ENCODE measurements at regions not wholly inside any gene's neighbourhood (a gene's known extent, or its start where the extent isn't known, plus 50 kb on each side); places are given as distances from the start of the nearest gene placed in this dataset.

DNA sequence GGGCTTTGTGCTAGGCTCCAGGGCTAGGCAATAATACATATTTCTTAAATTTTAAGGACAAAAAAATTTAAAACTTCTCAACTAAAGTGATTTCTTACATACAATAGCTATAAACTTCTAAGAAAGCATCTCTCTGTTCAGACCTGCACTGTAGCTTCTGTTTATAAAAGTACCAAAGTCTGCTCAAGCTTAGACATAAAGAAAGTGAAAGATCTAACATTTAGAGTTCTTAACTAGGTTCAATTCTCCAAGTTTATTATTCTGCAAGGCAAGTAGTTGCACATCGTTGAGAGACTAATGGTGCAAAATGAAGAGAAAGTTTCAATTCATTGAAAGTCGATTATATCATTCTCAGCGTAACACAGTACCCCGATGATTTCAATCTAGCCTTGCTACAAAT lies 857.4 kb upstream of the HTR2C start:
- DNase-seq, result no peak

DNA sequence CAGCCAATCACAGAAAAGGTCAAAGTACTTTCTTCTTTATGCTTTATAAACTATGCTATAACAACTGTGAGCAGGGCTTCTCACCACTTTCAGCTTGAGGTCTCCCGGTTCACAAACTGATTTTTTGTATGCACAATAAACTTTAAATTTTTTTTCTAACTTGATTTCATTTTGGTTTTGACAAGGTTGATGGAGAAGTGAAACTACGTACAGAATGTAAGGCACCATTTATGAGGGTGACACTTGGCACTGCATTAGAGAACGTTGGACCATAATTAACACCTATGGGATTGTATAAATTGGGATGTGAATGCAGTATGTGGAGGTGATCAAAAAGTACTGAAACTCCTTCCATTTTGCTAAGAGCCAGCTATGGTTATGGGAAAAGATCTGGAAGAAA lies 857.9 kb upstream of the HTR2C start:
- DNase-seq, result no peak

DNA sequence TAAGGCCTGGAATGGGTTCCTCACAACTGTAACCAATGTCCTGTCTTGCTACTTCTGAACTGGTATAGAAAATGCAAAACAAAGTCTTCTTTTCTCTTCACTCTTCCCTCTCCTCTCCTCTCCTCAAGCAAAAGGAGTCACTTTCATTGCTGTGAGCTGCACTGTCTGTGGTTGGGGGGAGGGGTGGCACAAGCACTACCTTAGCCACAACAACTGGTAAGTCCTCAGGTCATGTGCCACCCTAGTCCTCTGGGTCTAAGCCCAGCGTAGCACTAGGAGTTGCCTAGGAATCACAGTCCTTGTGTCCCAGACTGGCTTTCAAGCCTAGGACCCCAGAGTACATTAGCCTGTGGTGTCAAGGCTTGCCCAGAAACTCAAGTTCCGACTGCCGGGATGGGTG lies 859.3 kb upstream of the AMOT start:
- no peak for DNase-seq

DNA sequence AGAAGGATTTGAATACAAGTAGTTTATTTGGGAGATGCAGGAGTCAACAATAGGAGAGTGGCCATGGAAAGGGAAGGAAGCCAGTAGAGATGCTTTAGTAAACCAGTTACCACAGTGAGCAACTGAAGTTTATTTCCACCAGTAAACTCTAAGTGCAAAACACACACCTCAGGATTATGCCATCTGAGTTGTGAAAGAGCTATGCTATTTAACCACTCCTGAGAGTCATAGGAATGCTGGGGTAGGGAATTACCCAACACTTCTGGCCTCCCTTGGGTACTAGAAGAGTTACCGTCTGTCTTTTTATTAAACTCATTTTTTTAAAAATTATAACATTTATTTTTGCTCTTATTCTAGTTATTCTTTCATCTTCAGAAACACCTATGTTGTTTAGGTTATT lies 834.6 kb upstream of the AMOT start:
- DNase-seq, result no peak

DNA sequence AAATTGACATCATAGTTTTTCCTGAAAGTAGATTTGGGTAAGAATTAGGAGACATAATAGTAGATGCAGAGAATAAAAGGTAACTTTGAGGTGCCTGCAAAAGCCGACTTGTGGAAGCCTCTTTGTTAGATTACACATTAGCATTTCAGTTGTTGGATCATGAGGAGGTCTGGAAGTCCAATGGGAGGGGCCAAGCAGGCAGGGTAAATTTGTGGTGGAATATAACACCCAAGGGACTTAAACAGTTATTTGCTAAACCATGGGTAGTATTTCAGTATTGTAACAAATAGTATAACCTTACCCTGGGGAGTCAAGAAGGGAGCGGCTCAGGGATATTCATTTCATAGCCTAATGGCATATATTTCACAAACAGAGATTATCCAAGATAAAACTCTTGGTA lies 810.7 kb upstream of the AMOT start:
- no peak for DNase-seq

DNA sequence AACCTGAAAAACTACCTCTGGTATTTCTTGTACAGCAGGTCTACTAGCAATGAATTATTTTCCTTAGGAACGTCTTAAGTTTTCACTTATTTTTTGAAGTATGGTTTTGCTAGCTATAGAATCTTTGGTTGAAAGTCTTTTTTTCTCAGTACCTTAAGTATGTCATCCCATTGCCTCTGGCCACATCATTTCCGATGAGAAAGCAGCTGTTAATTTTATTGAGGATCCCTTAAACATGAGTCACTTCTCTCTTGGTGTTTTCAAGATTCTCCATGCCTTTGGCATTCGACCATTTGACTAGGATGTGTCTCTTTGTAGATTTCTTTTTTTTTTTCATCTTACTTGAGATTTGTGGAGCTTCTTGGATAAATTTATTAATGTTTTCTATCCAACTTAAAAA lies 803.8 kb upstream of the AMOT start:
- no peak for DNase-seq

DNA sequence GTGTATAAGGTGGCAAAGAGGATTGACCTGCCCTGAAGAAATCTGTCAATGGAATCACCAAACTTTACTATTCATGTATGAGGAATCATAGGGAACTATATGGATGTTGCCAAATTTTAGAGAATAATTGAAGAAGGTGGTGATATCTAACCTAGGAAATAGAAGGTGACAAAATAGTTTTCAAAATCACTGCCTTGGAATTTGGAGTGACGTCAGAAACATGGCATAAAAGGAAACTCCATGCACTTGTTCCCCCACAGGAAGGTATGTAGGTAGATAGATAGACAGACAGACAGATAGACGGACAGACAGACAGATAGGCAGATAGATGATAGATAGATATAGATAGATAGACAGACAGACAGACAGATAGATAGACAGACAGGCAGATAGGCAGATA lies 793.9 kb upstream of the AMOT start:
- DNase-seq, result no peak

DNA sequence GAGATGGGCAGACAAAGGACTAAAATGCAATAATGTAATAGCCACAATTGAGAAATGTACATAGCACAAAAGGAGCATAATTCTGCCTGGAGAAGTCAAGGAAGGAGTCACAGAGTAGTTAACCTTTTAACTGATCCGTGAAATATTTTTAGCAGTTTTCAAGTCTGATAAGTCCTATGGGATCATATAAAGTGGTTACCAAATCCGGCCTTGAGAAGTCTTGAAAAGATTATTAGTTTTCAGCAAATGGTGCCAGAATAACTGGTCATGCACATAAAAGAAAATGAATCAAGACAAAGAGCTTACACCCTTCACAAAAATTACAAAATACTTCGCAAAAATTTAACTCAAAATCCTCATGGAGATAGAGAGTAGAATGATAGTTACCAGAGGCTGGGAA lies 788.7 kb upstream of the AMOT start:
- no peak for DNase-seq

DNA sequence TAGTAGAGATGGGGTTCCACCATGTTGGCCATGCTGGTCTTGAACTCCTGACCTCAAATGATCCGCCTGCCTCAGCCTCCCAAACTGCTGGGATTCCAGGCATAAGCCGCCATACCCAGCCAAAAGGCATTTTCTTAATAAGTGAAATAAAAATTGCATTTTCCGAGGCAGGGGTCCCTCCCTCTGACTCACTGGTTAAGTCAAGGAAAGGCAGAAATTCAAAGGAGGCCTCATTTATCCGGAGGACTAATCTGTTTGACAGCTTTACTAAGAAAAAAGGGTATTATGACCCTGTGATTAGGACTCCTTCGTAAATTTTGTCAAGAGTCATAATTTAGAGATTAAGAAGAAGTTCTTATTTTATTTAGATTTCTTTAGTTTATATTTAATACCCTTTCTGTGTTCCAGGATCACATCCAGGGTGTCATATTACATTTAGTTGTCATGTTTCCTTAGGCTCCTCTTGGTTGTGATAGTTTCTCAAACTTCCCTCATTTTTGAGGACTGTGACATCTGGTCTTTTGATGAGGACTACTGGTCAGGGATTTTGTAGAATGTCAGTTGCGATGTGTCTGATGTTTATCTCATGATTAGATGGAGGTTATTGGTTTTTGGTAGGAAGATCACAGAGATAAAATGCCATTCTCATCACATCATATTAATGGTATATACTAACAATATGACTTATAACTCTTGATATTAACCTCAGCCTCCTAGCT lies 753.7 kb upstream of the AMOT start:
- no peak for DNase-seq

DNA sequence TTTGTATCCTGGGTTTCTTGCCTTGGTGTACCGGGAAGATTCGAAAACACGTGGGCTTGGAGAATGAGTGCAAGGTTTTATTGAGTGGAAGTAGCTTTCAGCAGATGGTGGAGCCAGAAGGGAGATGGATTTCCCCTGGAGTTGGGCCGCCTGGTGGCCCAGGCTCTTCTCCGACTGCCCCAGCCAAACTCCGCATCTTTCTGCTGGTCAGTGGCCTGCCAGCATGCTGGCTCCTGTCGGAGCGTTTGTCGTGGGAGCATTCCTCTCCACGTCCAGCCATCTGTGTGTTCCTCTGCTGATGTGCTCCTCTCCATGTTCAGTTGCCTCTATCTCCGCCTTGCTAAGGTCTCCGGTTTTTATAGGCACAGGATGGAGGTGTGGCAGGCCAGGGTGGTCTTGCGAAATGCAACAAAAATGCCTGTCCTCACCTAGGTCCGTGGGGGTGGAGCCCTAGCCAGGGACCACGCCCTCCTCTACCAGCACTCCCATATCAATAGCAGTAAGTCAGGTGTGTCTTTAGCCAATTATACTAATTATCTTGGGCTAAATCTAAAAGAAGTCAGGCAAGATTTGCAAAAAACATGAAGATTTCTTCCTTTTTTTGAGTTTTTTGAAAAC lies 745.8 kb upstream of the AMOT start:
- DNase-seq, result no peak

DNA sequence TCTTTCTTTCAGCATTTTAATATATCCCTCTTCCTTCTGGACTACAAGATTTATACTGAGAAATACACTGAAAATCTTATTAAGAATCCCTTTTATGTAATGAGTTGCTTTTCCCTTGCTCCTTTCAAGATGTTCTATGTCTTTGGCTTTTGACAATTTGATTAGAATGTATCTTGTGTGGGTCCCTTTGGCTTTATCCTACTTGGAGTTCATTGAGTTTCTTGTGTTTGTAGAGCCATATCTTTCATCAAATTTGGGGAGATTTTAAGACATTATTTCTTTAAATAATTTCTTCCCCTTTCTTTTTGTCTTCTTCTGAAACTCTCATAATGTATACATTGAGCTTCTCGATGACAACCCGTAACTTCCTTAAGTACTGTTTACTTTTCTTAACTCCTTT lies 739.9 kb upstream of the AMOT start:
- DNase-seq, result no peak

DNA sequence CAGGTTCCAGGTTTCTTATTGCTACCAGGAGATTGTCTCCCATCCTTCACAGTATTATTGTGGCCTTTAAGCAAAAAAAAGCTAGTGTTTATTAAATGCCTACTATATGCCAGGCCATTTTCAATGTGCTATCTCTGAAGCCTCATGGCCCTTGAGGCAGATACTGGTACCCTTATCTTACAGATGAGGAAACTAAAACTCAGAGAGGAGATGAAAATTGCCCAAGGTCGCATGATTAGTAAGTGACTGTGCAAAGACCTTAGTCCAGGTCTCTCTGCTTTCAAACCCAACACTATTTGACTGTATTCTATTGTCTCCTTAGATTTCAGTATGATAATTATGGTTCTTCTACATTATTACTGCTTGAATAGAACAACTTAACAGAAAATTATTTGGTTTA lies 717.9 kb upstream of the AMOT start:
- DNase-seq, result no peak

DNA sequence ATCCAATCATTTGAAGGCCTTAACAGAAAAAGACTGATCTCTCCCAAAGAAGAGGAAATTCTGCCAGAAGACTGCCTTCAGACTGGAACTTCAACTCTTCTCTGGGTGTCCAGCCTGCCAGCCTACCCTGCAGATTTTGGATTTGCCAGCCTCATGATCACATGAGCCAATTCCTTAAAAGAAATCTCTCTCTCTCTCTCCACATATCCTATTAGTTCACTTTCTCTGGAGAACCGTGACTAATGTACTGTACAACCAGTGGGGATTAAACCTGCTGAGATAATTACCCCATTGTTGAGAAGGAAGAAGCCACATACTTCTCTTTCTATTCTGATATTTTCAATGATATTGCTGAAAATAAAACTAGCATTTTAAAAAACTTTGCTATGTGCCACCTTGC lies 711.3 kb upstream of the AMOT start:
- no peak for DNase-seq

DNA sequence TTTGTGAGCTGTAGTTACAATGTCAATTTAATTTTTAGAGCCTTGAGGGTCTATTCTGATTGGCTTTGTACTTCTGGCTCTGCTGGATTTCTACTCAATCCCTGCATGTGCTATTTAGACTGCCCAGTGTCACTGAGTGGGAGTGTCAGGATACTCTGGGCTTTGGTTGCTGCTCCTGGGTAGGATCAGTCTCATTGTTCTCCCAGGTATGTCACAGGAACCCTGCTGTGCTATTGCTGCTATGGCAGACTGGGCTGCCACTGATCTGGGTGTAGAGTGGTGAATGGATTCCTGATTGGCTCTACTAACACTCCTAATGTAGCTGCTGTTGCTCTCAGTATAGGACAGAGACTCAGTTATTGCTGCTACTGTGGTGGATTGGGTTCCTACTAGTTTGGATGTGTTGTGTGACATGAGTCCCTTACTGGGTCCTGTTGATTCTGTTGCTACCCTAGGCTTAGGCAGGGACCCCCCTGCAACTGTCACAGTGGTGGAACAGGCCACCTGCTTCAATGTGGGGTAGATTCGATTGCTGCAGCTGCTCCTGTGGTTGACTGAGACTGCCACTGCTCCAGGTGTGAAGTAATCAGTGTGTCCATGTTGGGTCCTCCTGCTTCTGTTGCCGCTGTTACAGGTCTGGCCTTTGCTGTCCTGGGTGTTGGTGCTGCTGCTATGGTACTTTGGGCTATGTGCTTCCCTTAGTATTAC lies 707.8 kb upstream of the AMOT start:
- no peak for DNase-seq

DNA sequence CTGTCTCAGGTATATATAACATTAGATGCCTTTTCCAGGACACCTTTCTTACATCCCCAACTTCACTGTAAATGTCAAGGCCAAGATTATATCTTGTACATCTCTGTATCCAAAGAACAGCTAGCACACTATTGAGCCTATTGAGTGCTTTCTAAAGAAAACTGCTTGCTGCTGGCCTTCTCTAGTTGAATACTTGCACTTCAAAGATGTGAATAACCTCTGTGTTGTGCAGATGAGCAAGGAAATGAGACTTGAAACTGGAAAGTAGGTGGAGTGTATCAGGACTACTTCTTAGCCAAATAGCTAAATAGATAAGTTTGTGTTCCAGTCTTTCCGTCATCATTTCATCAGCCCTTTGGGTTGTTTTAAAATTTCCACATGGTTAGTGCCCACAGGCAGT lies 704.4 kb upstream of the AMOT start:
- no peak for DNase-seq

DNA sequence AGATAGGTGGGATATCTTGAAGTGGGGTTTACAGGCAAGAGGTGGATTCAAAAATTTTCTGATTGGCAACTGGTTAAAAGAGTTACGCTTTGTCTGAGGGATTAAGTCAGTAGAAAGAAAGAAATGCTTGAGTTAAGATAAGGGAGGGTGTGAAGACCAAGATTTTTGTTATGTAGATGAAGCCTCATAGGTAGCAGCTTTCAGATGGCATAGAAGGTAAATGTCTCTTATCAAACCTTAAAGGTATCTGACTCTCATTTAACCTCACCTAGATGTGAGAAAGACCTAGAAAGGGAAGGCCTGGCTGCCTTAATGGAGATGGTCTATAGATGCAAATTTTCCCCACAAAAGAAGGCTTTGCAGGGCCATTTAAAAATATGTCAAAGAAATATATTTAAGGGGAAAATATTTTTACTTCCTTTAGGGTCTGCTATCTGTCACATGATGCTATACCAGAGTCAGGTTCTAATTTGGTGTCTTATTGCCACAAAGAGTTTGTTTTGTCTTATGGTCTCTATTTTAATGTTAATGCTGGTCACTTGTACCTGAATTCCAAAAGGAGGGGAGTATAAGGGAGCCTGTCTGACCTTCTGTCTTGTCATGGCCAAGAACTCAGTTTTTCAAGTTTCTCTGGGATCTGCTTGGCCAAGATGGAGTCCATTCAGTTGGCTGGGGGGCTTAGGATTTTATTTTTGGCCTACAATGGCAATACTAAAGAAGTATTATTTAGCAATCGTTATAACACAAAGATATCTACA lies 699.1 kb upstream of the AMOT start:
- DNase-seq, result no peak

DNA sequence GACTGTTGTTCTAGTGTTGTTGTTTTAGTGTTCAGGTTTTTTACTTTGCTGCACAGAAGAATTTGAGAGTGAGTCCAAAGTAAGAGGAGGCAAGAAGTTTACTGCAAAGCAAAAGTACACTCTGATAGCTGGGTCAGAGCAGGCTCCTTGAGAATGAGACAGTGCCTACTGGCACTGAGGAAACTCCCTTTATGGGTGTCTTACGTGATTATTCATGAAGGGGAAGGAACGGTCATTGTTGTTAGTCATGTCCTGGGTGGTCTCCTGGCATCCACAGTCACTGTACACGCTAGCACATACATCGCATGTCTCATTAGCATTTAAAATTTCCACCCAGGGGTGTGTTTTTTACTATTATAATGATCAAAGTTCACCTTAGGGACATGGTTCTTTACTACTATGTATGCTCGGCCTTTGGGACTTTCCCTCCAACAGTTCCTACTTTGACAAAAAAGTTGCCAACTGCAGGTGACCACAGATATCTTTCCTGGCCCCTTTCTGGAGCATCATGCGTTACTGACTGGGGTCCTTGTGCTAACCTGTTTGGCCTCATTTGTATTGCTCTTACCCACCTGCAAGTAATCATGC lies 688.9 kb upstream of the AMOT start:
- DNase-seq, result no peak

DNA sequence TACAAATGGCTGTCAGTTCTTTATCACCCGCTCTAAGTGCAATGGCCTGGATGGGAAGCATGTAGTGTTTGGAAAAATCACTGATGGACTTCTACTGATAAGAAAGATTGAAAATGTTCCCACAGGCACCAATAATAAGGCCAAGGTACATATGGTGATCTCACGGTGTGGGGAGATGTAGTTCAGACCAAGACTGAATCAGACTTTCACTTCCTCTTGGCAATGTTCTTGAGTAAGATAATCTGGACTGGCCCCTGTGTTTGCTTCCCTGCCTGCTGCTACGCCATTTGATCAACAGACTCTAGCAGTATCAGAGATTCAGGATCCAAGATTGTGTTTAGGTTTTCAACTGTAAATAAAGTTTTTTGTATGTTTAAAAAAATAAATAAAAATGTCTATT lies 682.2 kb upstream of the AMOT start:
- no peak for DNase-seq

DNA sequence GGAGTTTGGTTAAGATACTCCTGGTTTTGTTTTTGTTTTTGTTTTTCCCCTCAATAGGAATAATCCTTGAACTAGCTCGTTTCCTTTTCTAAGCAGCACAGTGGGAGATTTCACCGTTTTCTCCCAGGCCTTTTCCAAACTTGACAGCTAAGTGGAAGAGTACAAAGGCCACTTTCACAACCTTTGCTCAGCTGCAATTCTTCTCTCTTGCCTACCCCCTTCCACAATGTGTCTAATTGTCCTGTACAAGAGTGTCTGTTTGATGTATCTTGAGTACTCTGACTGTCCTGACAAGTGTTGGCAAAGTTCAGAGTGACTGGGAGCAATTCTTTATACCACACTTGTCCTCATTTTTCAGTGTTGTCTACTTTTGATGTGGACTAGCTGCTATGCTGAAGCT lies 674.3 kb upstream of the AMOT start:
- no peak for DNase-seq

DNA sequence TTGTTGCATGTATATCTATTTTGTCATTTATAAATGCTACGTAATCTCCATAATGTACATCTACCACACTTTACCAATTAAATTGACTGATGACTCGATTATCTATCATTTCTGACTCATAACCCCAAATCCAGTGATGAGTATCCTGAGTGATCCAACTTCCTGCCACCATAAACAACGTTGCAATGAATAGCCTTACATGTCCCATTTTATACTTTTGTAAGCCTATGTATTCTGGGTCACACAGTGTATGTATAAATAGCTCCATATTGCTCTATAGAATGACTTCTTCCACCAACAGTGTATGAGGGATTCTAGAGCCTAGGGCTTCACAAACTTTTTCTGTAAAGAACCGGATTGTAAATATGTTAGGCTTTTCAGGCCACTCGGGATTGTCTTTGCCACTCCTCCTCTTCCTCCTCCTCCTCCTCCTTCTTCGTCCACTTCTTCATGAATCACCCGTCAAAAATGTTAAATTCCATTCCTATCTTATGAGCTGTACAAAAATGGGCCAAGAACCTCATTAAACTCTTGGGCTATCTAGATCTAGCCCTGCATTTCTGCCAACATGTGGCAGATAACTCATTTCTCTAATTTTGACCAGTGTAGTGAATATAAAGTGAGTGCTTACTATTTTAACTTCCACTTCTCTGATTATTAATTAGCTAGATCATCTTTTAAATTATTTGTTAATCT lies 672.2 kb upstream of the AMOT start:
- no peak for DNase-seq

DNA sequence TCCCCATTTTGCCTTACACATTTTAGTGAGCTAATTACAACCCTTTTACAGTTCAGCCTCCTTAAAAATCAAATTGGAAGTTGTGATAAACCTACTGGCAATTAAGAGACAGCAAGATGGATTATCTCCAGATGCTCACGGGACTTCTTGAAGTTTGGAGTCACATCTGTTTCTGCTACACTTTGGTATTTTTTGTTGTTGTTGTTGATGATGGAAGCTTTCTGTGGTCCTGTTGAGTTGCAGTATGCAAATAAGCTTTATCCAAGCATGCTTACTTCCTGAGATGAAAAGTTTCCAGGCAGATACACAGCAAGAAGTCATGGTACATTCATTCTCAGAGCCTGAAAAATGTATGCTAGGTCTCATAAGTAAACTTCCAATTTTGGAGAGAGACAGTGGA lies 670.0 kb upstream of the AMOT start:
- no peak for DNase-seq

DNA sequence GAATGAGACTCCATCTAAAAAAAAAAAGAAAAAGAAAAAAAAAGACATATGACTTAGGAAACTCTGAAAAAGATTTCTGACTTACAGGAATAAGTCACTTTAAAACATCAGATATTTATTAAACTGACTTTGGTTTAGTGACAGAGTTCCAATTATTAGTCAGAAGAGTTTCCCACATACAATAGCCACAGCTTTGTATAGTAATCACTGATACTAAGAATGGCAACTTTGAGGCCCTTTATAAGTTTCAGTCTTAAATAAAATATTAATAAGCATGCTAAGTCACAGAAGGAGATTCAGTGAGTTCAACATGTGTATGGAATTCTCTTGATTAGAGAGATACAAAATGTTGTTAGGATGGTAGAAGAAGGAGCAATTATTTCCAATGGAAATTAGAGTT lies 652.3 kb upstream of the AMOT start:
- DNase-seq, result no peak

DNA sequence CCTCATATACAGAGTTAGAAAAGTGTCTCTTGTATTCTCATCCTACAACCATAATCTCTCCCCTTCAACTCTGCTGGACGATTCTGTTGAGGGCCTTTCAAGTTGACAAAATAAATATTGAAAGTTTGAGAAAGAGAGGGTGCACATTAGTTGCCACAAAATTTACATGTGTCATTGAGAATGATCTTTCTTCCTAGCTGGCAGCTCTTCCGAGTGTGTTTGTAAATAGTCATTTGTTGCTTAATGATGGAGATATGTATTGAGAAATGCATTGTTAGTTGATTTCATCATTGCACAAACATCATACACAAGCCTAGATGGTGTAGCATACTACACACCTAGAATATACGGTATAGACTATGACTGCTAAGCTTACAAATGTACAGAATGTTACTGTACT lies 632.8 kb upstream of the AMOT start:
- no peak for DNase-seq
